Lung (tissue), 11 donors: ENCODE measurements at regions not wholly inside any gene's neighbourhood (a gene's known extent, or its start where the extent isn't known, plus 50 kb on each side); places are given as distances from the start of the nearest gene placed in this dataset.

Experiments used
- ATAC-seq: fragments of 200-7000 bp; cut with Tn5 transposase; one replicate; pipeline ENCODE4 v1.9.1; 2020; ENCODE audit warnings: moderate number of reproducible peaks; ENCODE audit not compliant: insufficient read depth, low FRiP score
- DNase-seq, 3 donors: peaks; one replicate each; pipeline ENCODE4 v3.0.0-alpha.2; 2013 to 2017
- H3K27ac ChIP-seq, 2 donors: one replicate each; pipeline ENCODE4 v1.5.1; 2013; ENCODE audit warnings: mild to moderate bottlenecking in 2 of 2, moderate library complexity in 2 of 2, control low read depth in 1 of 2, inconsistent platforms in 1 of 2, low read depth in 1 of 2, low read length in 1 of 2
- H3K27me3 ChIP-seq, 3 donors: one replicate each; pipeline ENCODE4 v1.5.1; 2013; ENCODE audit warnings: low read length in 2 of 3; ENCODE audit not compliant: control insufficient read depth in 3 of 3, insufficient read depth in 3 of 3
- H3K36me3 ChIP-seq, 4 donors: one replicate each; pipeline ENCODE4 v1.5.1; 2013; ENCODE audit warnings: low read length in 4 of 4, mild to moderate bottlenecking in 1 of 4, moderate library complexity in 1 of 4; ENCODE audit not compliant: control insufficient read depth in 4 of 4, insufficient read depth in 4 of 4
- H3K4me1 ChIP-seq, 5 donors: one replicate each; pipeline ENCODE4 v1.5.1; 2013; ENCODE audit warnings: low read length in 5 of 5, mild to moderate bottlenecking in 2 of 5, moderate library complexity in 1 of 5; ENCODE audit not compliant: control insufficient read depth in 5 of 5, insufficient read depth in 5 of 5
- H3K4me3 ChIP-seq: one replicate; pipeline ENCODE4 v1.5.1; 2013; ENCODE audit warnings: mild to moderate bottlenecking, control low read depth, moderate library complexity
- H3K9ac ChIP-seq, 2 donors: one replicate each; pipeline ENCODE4 v1.5.1; 2013; ENCODE audit warnings: low read length in 2 of 2, control low read depth in 1 of 2; ENCODE audit not compliant: insufficient read depth in 1 of 2
- H3K9me3 ChIP-seq, 4 donors: one replicate each; pipeline ENCODE4 v1.5.1; 2013; ENCODE audit warnings: low read length in 3 of 4, mild to moderate bottlenecking in 1 of 4, moderate library complexity in 1 of 4; ENCODE audit not compliant: control insufficient read depth in 4 of 4, insufficient read depth in 3 of 4
- CTCF ChIP-seq: IDR thresholded peaks from 2 replicates; pipeline ENCODE4 v1.5.1; 2012; ENCODE audit warnings: mild to moderate bottlenecking; ENCODE audit errors: control extremely low read depth, extremely low read depth
- WGBS, 2 donors: extraction: QIAGEN DNeasy Blood & Tissue Kit; methylation state at CpG; one replicate each; pipeline ENCODE4 v1.1.7; 2013; 5-methylcytosine and 5-hydroxymethylcytosine counted together
- donor health status: control.
- donor health status: control.
- donor health status: Bipolar disorder and iron deficiency.
- donor health status: healthy.
- donor health status: DM: yes; HTN: yes; CAD: no.

GRCh38 chr5:169404223-169404622, 103.3 kb upstream of the SLIT3 start:
- Histone ChIP-seq H3K36me3 (no peaks in the 10 kb centered on the region), H3K4me1 (no peaks in the 10 kb centered on the region), H3K9ac (no peak overlapping the region), H3K9me3 (no peaks in the 10 kb centered on the region), H3K27ac (no peak overlapping the region), H3K4me3 (no peak overlapping the region), H3K27me3 (no peaks in the 10 kb centered on the region)
- no peak for TF ChIP-seq CTCF
- no peak for DNase-seq
- WGBS, 2 donors, result 76 to 84% methylated on average over 3 of the region's 3 CpGs
- ATAC-seq, result no peak

- no peak for ATAC-seq
- Histone ChIP-seq H3K9ac (no peak overlapping the region), H3K36me3 (no peaks in the 10 kb centered on the region), H3K4me3 (no peak overlapping the region), H3K27me3 (no peaks in the 10 kb centered on the region), H3K9me3 (peaks cover 0 to 3% (median 0%) of the 10 kb centered on the region in 4 donors), H3K4me1 (no peaks in the 10 kb centered on the region), H3K27ac (no peak overlapping the region)
- DNase-seq, result no peak
- no peak for TF ChIP-seq CTCF
- WGBS, 2 donors, result 83 to 89% methylated on average over 1 of the region's 1 CpG
These were observed 97.6 kb upstream of the SLIT3 start for GRCh38 chr5:169398515-169398914.

GRCh38 chr5:169395136-169395535, 94.2 kb upstream of the SLIT3 start:
- no peaks in the 10 kb centered on the region for H3K4me1 ChIP-seq
- H3K4me3 ChIP-seq, result no peak overlapping the region
- no peak for TF ChIP-seq CTCF
- no peak overlapping the region for H3K27ac ChIP-seq
- no peaks in the 10 kb centered on the region for H3K36me3 ChIP-seq
- H3K27me3 ChIP-seq, result peaks cover 0 to 2% (median 0%) of the 10 kb centered on the region in 3 donors
- H3K9ac ChIP-seq, result no peak overlapping the region
- 90 to 92% methylated on average over 1 of the region's 1 CpG for WGBS, 2 donors
- DNase-seq, result no peak
- ATAC-seq, result no peak
- peaks cover 0 to 3% (median 0%) of the 10 kb centered on the region in 4 donors for H3K9me3 ChIP-seq

- H3K27ac ChIP-seq, result no peak overlapping the region
- H3K4me3 ChIP-seq, result no peak overlapping the region
- H3K27me3 ChIP-seq, result peaks cover 0 to 2% (median 0%) of the 10 kb centered on the region in 3 donors
- peaks cover 0 to 3% (median 0%) of the 10 kb centered on the region in 4 donors for H3K9me3 ChIP-seq
- ATAC-seq, result no peak
- no peak overlapping the region for H3K9ac ChIP-seq
- WGBS, 2 donors, result 82 to 85% methylated on average over 4 of the region's 4 CpGs
- DNase-seq, result no peak
- no peaks in the 10 kb centered on the region for H3K36me3 ChIP-seq
- no peaks in the 10 kb centered on the region for H3K4me1 ChIP-seq
- no peak for TF ChIP-seq CTCF
These were observed 93.4 kb upstream of the SLIT3 start for GRCh38 chr5:169394371-169394770.
